HG02798 (cell line): ENCODE measurements at regions not wholly inside any gene's neighbourhood (a gene's known extent, or its start where the extent isn't known, plus 50 kb on each side); places are given as distances from the start of the nearest gene placed in this dataset.

Experiments
- ATAC-seq: cut with Tn5 transposase; IDR thresholded peaks from one replicate; pipeline ENCODE4 v1.9.1; 2021; ENCODE audit warnings: mild to moderate bottlenecking; ENCODE audit not compliant: unreplicated experiment, poor library complexity

- no peak for ATAC-seq
These were observed 75.4 kb upstream of the LRATD1 start for GRCh38 chr2:14557111-14557510.

GRCh38 chr2:14557916-14558315 lies 74.6 kb upstream of the LRATD1 start:
- ATAC-seq: no peak

- no peak for ATAC-seq
These were observed 74.1 kb upstream of the LRATD1 start for GRCh38 chr2:14558335-14558919.

- no peak for ATAC-seq
These were observed 71.8 kb upstream of the LRATD1 start for GRCh38 chr2:14560716-14561115.

- no peak for ATAC-seq
These were observed 69.2 kb upstream of the LRATD1 start for GRCh38 chr2:14563324-14563723.

GRCh38 chr2:14565666-14566065 lies 66.9 kb upstream of the LRATD1 start:
- ATAC-seq: no peak

GRCh38 chr2:14567561-14567960 lies 65.0 kb upstream of the LRATD1 start:
- ATAC-seq: no peak

GRCh38 chr2:14569294-14569693 lies 63.2 kb upstream of the LRATD1 start:
- no peak for ATAC-seq

GRCh38 chr2:14572633-14573032 lies 59.9 kb upstream of the LRATD1 start:
- no peak for ATAC-seq

DNA sequence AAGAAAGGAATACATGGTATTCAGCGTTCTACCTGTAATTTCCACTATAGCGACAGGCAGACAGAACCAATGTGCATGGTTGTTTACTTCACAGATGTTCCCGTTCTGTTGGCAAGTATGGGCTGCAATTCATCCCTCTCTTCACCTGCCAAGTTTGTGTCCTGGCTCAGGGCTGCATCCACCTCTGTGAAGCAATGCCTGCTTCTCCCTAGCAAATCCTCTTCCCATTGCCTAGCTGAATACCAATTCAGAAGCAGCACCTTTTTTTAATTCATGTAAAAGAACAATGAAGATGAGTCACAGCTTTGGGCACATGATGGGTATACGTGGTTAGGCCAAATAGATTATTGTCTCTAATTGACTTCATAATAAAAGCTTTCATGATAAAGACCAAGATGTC lies 54.7 kb upstream of the LRATD1 start:
- ATAC-seq: no peak
